HEK293T (cell line): ENCODE measurements at regions not wholly inside any gene's neighbourhood (a gene's known extent, or its start where the extent isn't known, plus 50 kb on each side); places are given as distances from the start of the nearest gene placed in this dataset.

Source experiments
- CTCF ChIA-PET: fragments of 350-600 bp; formaldehyde crosslinking; extraction: SDS; loops from one replicate; lab custom pipeline; 2021; ENCODE audit warnings: antibody characterized with exemption, inconsistent platforms; lab: Yijun Ruan, JAX
- POLR2A ChIA-PET: fragments of 350-600 bp; formaldehyde crosslinking; extraction: SDS; loops from one replicate; lab custom pipeline; 2020; ENCODE audit warnings: antibody characterized with exemption, inconsistent platforms; lab: Yijun Ruan, JAX
- DNase-seq: peaks from one replicate; pipeline ENCODE4 v3.0.0; 2012; ENCODE audit warnings: mixed read lengths; ENCODE audit errors: extremely low spot score
- ARNT ChIP-seq: fragments of 450-650 bp; IDR thresholded peaks from 2 replicates; pipeline ENCODE4 v1.6.1; 2017; ENCODE audit warnings: mild to moderate bottlenecking
- BHLHE40 ChIP-seq: fragments of 450-650 bp; IDR thresholded peaks from 2 replicates; pipeline ENCODE4 v1.6.1; 2016; ENCODE audit warnings: mild to moderate bottlenecking, moderate library complexity, borderline replicate concordance
- CTBP1 ChIP-seq: fragments of 450-650 bp; IDR thresholded peaks from 2 replicates; pipeline ENCODE4 v1.6.1; 2016; ENCODE audit warnings: borderline replicate concordance
- ELF4 ChIP-seq: fragments of 450-650 bp; IDR thresholded peaks from 2 replicates; pipeline ENCODE4 v1.6.1; 2017; ENCODE audit warnings: antibody characterized with exemption
- FOXA1 ChIP-seq: fragments of 450-650 bp; IDR thresholded peaks from 2 replicates; pipeline ENCODE4 v1.6.1; 2016; ENCODE audit warnings: mild to moderate bottlenecking
- FOXK2 ChIP-seq: fragments of 450-650 bp; IDR thresholded peaks from 2 replicates; pipeline ENCODE4 v1.6.1; 2016; ENCODE audit warnings: mild to moderate bottlenecking
- FOXM1 ChIP-seq: fragments of 450-650 bp; IDR thresholded peaks from 2 replicates; pipeline ENCODE4 v1.6.1; 2017; ENCODE audit warnings: mild to moderate bottlenecking, borderline replicate concordance
- HDGF ChIP-seq: fragments of 450-650 bp; IDR thresholded peaks from 2 replicates; pipeline ENCODE4 v1.6.1; 2017; ENCODE audit warnings: antibody characterized with exemption, borderline replicate concordance
- L3MBTL2 ChIP-seq: fragments of 450-650 bp; conservative IDR thresholded peaks from 2 replicates; pipeline ENCODE4 v1.6.1; 2016; ENCODE audit warnings: mild to moderate bottlenecking
- LEF1 ChIP-seq: fragments of 450-650 bp; IDR thresholded peaks from 2 replicates; pipeline ENCODE4 v1.6.1; 2017; ENCODE audit warnings: mild to moderate bottlenecking, borderline replicate concordance
- NFRKB ChIP-seq: fragments of 450-650 bp; IDR thresholded peaks from 2 replicates; pipeline ENCODE4 v1.6.1; 2016; ENCODE audit warnings: mild to moderate bottlenecking, moderate library complexity
- PKNOX1 ChIP-seq: fragments of 450-650 bp; IDR thresholded peaks from 2 replicates; pipeline ENCODE4 v1.6.1; 2016
- SP1 ChIP-seq: fragments of 450-650 bp; IDR thresholded peaks from 2 replicates; pipeline ENCODE4 v1.6.1; 2017
- SUZ12 ChIP-seq: fragments of 450-650 bp; IDR thresholded peaks from 2 replicates; pipeline ENCODE4 v1.6.1; 2016; ENCODE audit warnings: mild to moderate bottlenecking
- TARDBP ChIP-seq: fragments of 450-650 bp; IDR thresholded peaks from 2 replicates; pipeline ENCODE4 v1.6.1; 2016
- ZNF384 ChIP-seq: fragments of 450-650 bp; IDR thresholded peaks from 2 replicates; pipeline ENCODE4 v1.6.1; 2016

- ChIA-PET CTCF (no interaction called here), POLR2A (no interaction called here)
- DNase-seq = no peak
- TF ChIP-seq FOXM1 = no peak
- TF ChIP-seq BHLHE40 = no peak
- TF ChIP-seq SUZ12 = no peak
- TF ChIP-seq TARDBP = no peak
- no peak for TF ChIP-seq PKNOX1
- TF ChIP-seq CTBP1 = no peak
- TF ChIP-seq NFRKB = no peak
- no peak for TF ChIP-seq FOXK2
- no peak for TF ChIP-seq ZNF384
- TF ChIP-seq L3MBTL2 = no peak
- TF ChIP-seq FOXA1 = no peak
- no peak for TF ChIP-seq LEF1
- no peak for TF ChIP-seq ARNT
- no peak for TF ChIP-seq SP1
- TF ChIP-seq ELF4 = no peak
- no peak for TF ChIP-seq HDGF
Observed at GRCh38 chr9:26324786-26325443, 567.7 kb downstream of the CAAP1 start.

GRCh38 chr9:26321935-26322334 is 570.7 kb downstream of the CAAP1 start:
- no peak for DNase-seq
- CTCF ChIA-PET = no interaction called here
- POLR2A ChIA-PET = no interaction called here
- TF ChIP-seq FOXM1 (no peak), CTBP1 (no peak), BHLHE40 (no peak), FOXK2 (no peak), LEF1 (no peak), PKNOX1 (no peak), ARNT (no peak), HDGF (no peak), ELF4 (no peak), NFRKB (no peak), SUZ12 (no peak), L3MBTL2 (no peak), FOXA1 (no peak), SP1 (no peak), ZNF384 (no peak), TARDBP (no peak)

GRCh38 chr9:26319859-26320258 is 572.7 kb downstream of the CAAP1 start:
- TF ChIP-seq BHLHE40 (no peak), TARDBP (no peak), HDGF (no peak), FOXK2 (no peak), ARNT (no peak), SUZ12 (no peak), ELF4 (no peak), ZNF384 (no peak), FOXA1 (no peak), NFRKB (no peak), FOXM1 (no peak), SP1 (no peak), CTBP1 (no peak)
- DNase-seq = no peak
- POLR2A ChIA-PET = no interaction called here
- CTCF ChIA-PET = no interaction called here

- TF ChIP-seq ARNT = no peak
- TF ChIP-seq LEF1 = no peak
- no peak for TF ChIP-seq TARDBP
- no peak for TF ChIP-seq L3MBTL2
- TF ChIP-seq FOXK2 = no peak
- no peak for TF ChIP-seq BHLHE40
- no peak for TF ChIP-seq FOXA1
- no peak for TF ChIP-seq CTBP1
- TF ChIP-seq HDGF = no peak
- no peak for TF ChIP-seq SUZ12
- no peak for TF ChIP-seq PKNOX1
- TF ChIP-seq SP1 = no peak
- no peak for TF ChIP-seq ELF4
- TF ChIP-seq NFRKB = no peak
- TF ChIP-seq FOXM1 = no peak
- TF ChIP-seq ZNF384 = no peak
- POLR2A ChIA-PET = no interaction called here
- CTCF ChIA-PET = no interaction called here
- DNase-seq = no peak
Observed at GRCh38 chr9:26313108-26313507, 579.5 kb downstream of the CAAP1 start.

GRCh38 chr9:26311463-26311995 is 581.1 kb downstream of the CAAP1 start:
- POLR2A ChIA-PET = no interaction called here
- CTCF ChIA-PET = no interaction called here
- TF ChIP-seq PKNOX1 = no peak
- TF ChIP-seq FOXK2 = no peak
- no peak for TF ChIP-seq NFRKB
- DNase-seq = no peak
